B cell (primary cell): ENCODE measurements at regions not wholly inside any gene's neighbourhood (a gene's known extent, or its start where the extent isn't known, plus 50 kb on each side); places are given as distances from the start of the nearest gene placed in this dataset.
"Not testable (repeated sequence)": the region's sequence is repeated elsewhere in the genome, so short reads cannot be mapped to it uniquely, and the experiment has no call there.

Source experiments
- ATAC-seq: fragments of 200-7000 bp; cut with Tn5 transposase; one replicate; pipeline ENCODE4 v1.10.0; 2021; ENCODE audit warnings: low read depth, mild to moderate bottlenecking, moderate number of reproducible peaks, moderate library complexity
- CTCF ChIA-PET: fragments of 350-600 bp; sonication (Branson Sonifier 250); formaldehyde crosslinking; loops from one replicate; lab custom pipeline; 2021; ENCODE audit warnings: antibody characterized with exemption, inconsistent platforms; lab: Charles Lee
- POLR2A ChIA-PET: fragments of 350-600 bp; sonication (Branson Sonifier 250); formaldehyde crosslinking; loops from one replicate; lab custom pipeline; 2021; ENCODE audit warnings: antibody characterized with exemption; lab: Charles Lee
- DNase-seq: peaks from one replicate; pipeline ENCODE4 v3.0.0; 2013
- H2AFZ ChIP-seq: 2 replicates; pipeline ENCODE4 v1.6.1; 2012; ENCODE audit warnings: mild to moderate bottlenecking, low read depth, low read length; ENCODE audit not compliant: insufficient read depth, poor library complexity, severe bottlenecking
- H3K27ac ChIP-seq, 2 donors: 1 replicate in 1 of 2; 2 replicates in 1 of 2; pipeline ENCODE4 v1.5.1; 2012 to 2013; ENCODE audit warnings: low read length in 2 of 2, mild to moderate bottlenecking in 2 of 2, moderate library complexity in 1 of 2
- H3K27me3 ChIP-seq, 4 experiments: fragments of 200-600 bp in 1 of 4; sonication (generic) in 1 of 4; replicated peaks in 1 of 4; 1 replicate in 2 of 4; 2 replicates in 2 of 4; pipeline versions ENCODE4 v1.6.1 to v1.7.0; 2013 to 2016; ENCODE audit warnings: low read length in 3 of 4, mild to moderate bottlenecking in 2 of 4, mixed read lengths in 1 of 4, moderate library complexity in 1 of 4; ENCODE audit not compliant: insufficient read depth in 4 of 4, control insufficient read depth in 3 of 4; ENCODE audit errors: control extremely low read depth in 1 of 4
- H3K36me3 ChIP-seq, 2 experiments: replicated peaks in 1 of 2; 1 replicate in 1 of 2; 2 replicates in 1 of 2; pipeline versions ENCODE4 v1.6.1 to v1.7.1; 2013; ENCODE audit warnings: low read length in 1 of 2; ENCODE audit not compliant: insufficient read depth in 2 of 2, control insufficient read depth in 1 of 2; ENCODE audit errors: control extremely low read depth in 1 of 2, extremely low read depth in 1 of 2
- H3K4me1 ChIP-seq, 2 donors: fragments of 200-600 bp in 1 of 2; sonication (generic) in 1 of 2; 1 replicate in 1 of 2; 2 replicates in 1 of 2; pipeline versions ENCODE4 v1.5.1 to v1.6.1; 2013 to 2017; ENCODE audit warnings: low read length in 2 of 2; ENCODE audit not compliant: control insufficient read depth in 2 of 2, insufficient read depth in 2 of 2
- H3K4me2 ChIP-seq: replicated peaks from 2 replicates; pipeline ENCODE3; 2012; ENCODE audit warnings: mild to moderate bottlenecking, low read depth, low read length; ENCODE audit not compliant: poor library complexity, severe bottlenecking
- H3K4me3 ChIP-seq, 5 experiments: fragments of 200-600 bp in 1 of 5; sonication (generic) in 1 of 5; 1 replicate in 3 of 5; 2 replicates in 2 of 5; pipeline versions ENCODE4 v1.5.1 to v1.7.0; 2011 to 2016; ENCODE audit warnings: low read length in 4 of 5, mild to moderate bottlenecking in 4 of 5, low read depth in 2 of 5, control low read depth in 1 of 5, moderate library complexity in 1 of 5; ENCODE audit not compliant: insufficient read depth in 1 of 5; ENCODE audit errors: control extremely low read depth in 1 of 5, extremely low read depth in 1 of 5
- H3K79me2 ChIP-seq: fragments of 200-600 bp; sonication (generic); one replicate; pipeline ENCODE4 v1.6.0; 2016; ENCODE audit warnings: low read length; ENCODE audit not compliant: control insufficient read depth, insufficient read depth
- H3K9ac ChIP-seq: fragments of 200-600 bp; sonication (generic); 2 replicates; pipeline ENCODE4 v1.6.1; 2017; ENCODE audit warnings: mild to moderate bottlenecking, low read length, moderate library complexity
- H3K9me3 ChIP-seq, 3 donors: one replicate each; pipeline versions ENCODE4 v1.6.1 to v1.7.1; 2013; ENCODE audit warnings: low read length in 2 of 3; ENCODE audit not compliant: control insufficient read depth in 2 of 3, insufficient read depth in 1 of 3; ENCODE audit errors: control extremely low read depth in 1 of 3
- H4K20me1 ChIP-seq: 2 replicates; pipeline ENCODE4 v1.6.0; 2012; ENCODE audit warnings: mild to moderate bottlenecking, low read length; ENCODE audit not compliant: insufficient read depth, control insufficient read depth, poor library complexity, severe bottlenecking
- H3K27ac Mint-ChIP-seq: one replicate; pipeline ENCODE4 v1.8.0; 2021; ENCODE audit warnings: mixed read lengths
- H3K27me3 Mint-ChIP-seq: one replicate; pipeline ENCODE4 v1.8.0; 2021; ENCODE audit warnings: mixed read lengths
- H3K4me1 Mint-ChIP-seq: one replicate; pipeline ENCODE4 v1.8.0; 2021; ENCODE audit warnings: mixed read lengths
- H3K4me3 Mint-ChIP-seq: one replicate; pipeline ENCODE4 v1.8.0; 2021; ENCODE audit warnings: mixed read lengths
- H3K9me3 Mint-ChIP-seq: one replicate; pipeline ENCODE4 v1.8.0; 2022; ENCODE audit warnings: mixed read lengths; ENCODE audit not compliant: insufficient read depth
- CTCF ChIP-seq: fragments of 200-600 bp; IDR thresholded peaks from one replicate; pipeline ENCODE4 v1.8.0; 2022; ENCODE audit warnings: antibody characterized with exemption, mild to moderate bottlenecking
- EZH2 ChIP-seq: IDR thresholded peaks from 2 replicates; pipeline ENCODE4 v1.6.1; 2012; ENCODE audit warnings: borderline replicate concordance, low read depth, mild to moderate bottlenecking, moderate library complexity, low read length; ENCODE audit not compliant: insufficient read depth, poor library complexity, severe bottlenecking
- WGBS: methylation state at CpG from one replicate; pipeline ENCODE4 v1.1.5; 2013; ENCODE audit warnings: missing lambda C conversion rate; ENCODE audit not compliant: insufficient coverage; 5-methylcytosine and 5-hydroxymethylcytosine counted together
- intact Hi-C: fragments of 100-400 bp; cut with micrococcal nuclease; formaldehyde crosslinking; loops from one replicate; pipeline ENCODE4 v1.10.0; 2022

GRCh38 chr3:78258798-78259197 is 1218.9 kb downstream of the ROBO2 start:
- H3K9me3 Mint-ChIP-seq, result no peaks in the 10 kb centered on the region
- no peaks in the 10 kb centered on the region for H4K20me1 ChIP-seq
- intact Hi-C loops, result no loop called here

GRCh38 chr3:78260388-78260787 is 1220.5 kb downstream of the ROBO2 start:
- no peak overlapping the region for H3K4me3 Mint-ChIP-seq
- H3K27me3 Mint-ChIP-seq, result no peaks in the 10 kb centered on the region
- no peaks in the 10 kb centered on the region for H3K79me2 ChIP-seq
- CTCF ChIA-PET, result no interaction called here
- no peak overlapping the region for H3K4me2 ChIP-seq
- H3K9me3 ChIP-seq, result no peaks in the 10 kb centered on the region
- no peak overlapping the region for H3K27ac ChIP-seq
- H3K27ac Mint-ChIP-seq, result no peak overlapping the region
- WGBS, result no CpG with 5 or more reads among the region's 1 CpG
- ATAC-seq, result no peak
- DNase-seq, result no peak
- POLR2A ChIA-PET, result no interaction called here
- no peaks in the 10 kb centered on the region for H3K9me3 Mint-ChIP-seq
- no peak overlapping the region for H3K9ac ChIP-seq
- TF ChIP-seq CTCF (no peak), EZH2 (no peak)
- H3K27me3 ChIP-seq, result no peaks in the 10 kb centered on the region
- H3K4me1 ChIP-seq, result no peaks in the 10 kb centered on the region
- H3K36me3 ChIP-seq, result no peaks in the 10 kb centered on the region
- H3K4me1 Mint-ChIP-seq, result no peaks in the 10 kb centered on the region
- no peak overlapping the region for H2AFZ ChIP-seq
- H4K20me1 ChIP-seq, result no peaks in the 10 kb centered on the region
- intact Hi-C loops, result no loop called here
- no peak overlapping the region for H3K4me3 ChIP-seq

More at GRCh38 chr3:78258798-78259197, 1218.9 kb downstream of the ROBO2 start:
- Histone ChIP-seq H3K4me2 (no peak overlapping the region), H3K27me3 (no peaks in the 10 kb centered on the region), H3K79me2 (no peaks in the 10 kb centered on the region), H3K4me1 (no peaks in the 10 kb centered on the region), H3K9me3 (no peaks in the 10 kb centered on the region), H3K4me3 (no peak overlapping the region), H3K36me3 (no peaks in the 10 kb centered on the region), H3K27ac (no peak overlapping the region), H2AFZ (no peak overlapping the region), H3K9ac (no peak overlapping the region)
- CTCF ChIA-PET, result no interaction called here
- POLR2A ChIA-PET, result no interaction called here
- no peak for TF ChIP-seq CTCF
- TF ChIP-seq EZH2, result no peak
- no peak for ATAC-seq
- Mint-ChIP-seq H3K27me3 (no peaks in the 10 kb centered on the region), H3K4me3 (no peak overlapping the region), H3K27ac (no peak overlapping the region), H3K4me1 (no peaks in the 10 kb centered on the region)
- no peak for DNase-seq

DNA sequence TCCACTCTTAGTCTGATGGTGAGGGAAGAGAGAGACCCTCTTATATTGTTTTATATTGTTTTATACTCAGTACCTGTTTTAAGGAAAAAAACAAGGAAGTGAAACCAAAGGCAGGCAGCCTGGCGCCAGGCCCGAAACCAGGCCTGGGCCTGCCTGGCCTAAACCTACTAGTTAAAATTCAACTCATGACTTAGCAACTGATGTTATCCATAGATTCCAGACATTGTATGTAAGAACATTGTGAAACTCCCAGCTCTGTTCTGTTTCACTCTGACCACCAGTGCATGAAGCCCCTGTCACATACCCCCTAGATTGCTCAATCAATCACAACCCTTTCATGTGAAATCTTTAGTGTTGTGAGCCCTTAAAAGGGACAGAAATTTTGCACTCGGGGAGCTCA is 1226.7 kb downstream of the ROBO2 start:
- H3K9me3 Mint-ChIP-seq, DNase-seq, H3K27ac Mint-ChIP-seq, CTCF ChIA-PET, H3K27ac ChIP-seq, intact Hi-C loops, ATAC-seq, H3K9ac ChIP-seq, H3K27me3 Mint-ChIP-seq, H3K4me2 ChIP-seq, H3K79me2 ChIP-seq, H3K4me3 ChIP-seq, H3K36me3 ChIP-seq, H4K20me1 ChIP-seq, H3K4me1 ChIP-seq, H2AFZ ChIP-seq, H3K27me3 ChIP-seq, H3K4me3 Mint-ChIP-seq, H3K4me1 Mint-ChIP-seq, POLR2A ChIA-PET: not testable (repeated sequence)
- WGBS, result 85% methylated on average over 3 of the region's 3 CpGs
- H3K9me3 ChIP-seq, result peaks cover 0 to 19% (median 11%) of the 10 kb centered on the region in 3 donors
